IMR-90 (cell line): ENCODE measurements at regions not wholly inside any gene's neighbourhood (a gene's known extent, or its start where the extent isn't known, plus 50 kb on each side); places are given as distances from the start of the nearest gene placed in this dataset.

Experiments
- CTCF ChIP-seq: conservative IDR thresholded peaks from 2 replicates; pipeline ENCODE4 v1.5.1; 2012; ENCODE audit warnings: mild to moderate bottlenecking, low read depth, low read length, improper control_type of control experiment
- ELK1 ChIP-seq: fragments of 150-350 bp; IDR thresholded peaks from 2 replicates; pipeline ENCODE4 v1.6.1; 2016; ENCODE audit warnings: low read depth, mild to moderate bottlenecking, low read length, moderate library complexity, borderline replicate concordance
- FOS ChIP-seq: fragments of 150-350 bp; IDR thresholded peaks from 2 replicates; pipeline ENCODE4 v1.6.1; 2016; ENCODE audit warnings: low read depth, low read length
- MXI1 ChIP-seq: IDR thresholded peaks from 2 replicates; pipeline ENCODE4 v1.6.1; 2012; ENCODE audit warnings: low read depth, mild to moderate bottlenecking, low read length, moderate library complexity, borderline replicate concordance
- NFE2L2 ChIP-seq: fragments of 150-350 bp; IDR thresholded peaks from 2 replicates; pipeline ENCODE4 v1.6.1; 2016; ENCODE audit warnings: low read depth, mild to moderate bottlenecking, low read length
- POLR2A ChIP-seq: IDR thresholded peaks from 2 replicates; pipeline ENCODE4 v1.6.1; 2012; ENCODE audit warnings: mild to moderate bottlenecking, low read depth, low read length
- RAD21 ChIP-seq: IDR thresholded peaks from 2 replicates; pipeline ENCODE4 v1.6.1; 2012; ENCODE audit warnings: low read length, improper control_type of control experiment
- RCOR1 ChIP-seq: IDR thresholded peaks from 2 replicates; pipeline ENCODE4 v1.6.1; 2012; ENCODE audit warnings: mild to moderate bottlenecking, low read length, improper control_type of control experiment; ENCODE audit not compliant: insufficient replicate concordance
- SMC3 ChIP-seq: fragments of 150-350 bp; IDR thresholded peaks from 2 replicates; pipeline ENCODE4 v1.6.1; 2016; ENCODE audit warnings: low read depth, mild to moderate bottlenecking, antibody characterized with exemption, low read length, moderate library complexity
- USF2 ChIP-seq: fragments of 150-350 bp; IDR thresholded peaks from 2 replicates; pipeline ENCODE4 v1.6.1; 2017; ENCODE audit warnings: mild to moderate bottlenecking, antibody characterized with exemption, low read length, low read depth

GRCh38 chr2:192500550-192501200, 305.9 kb upstream of the TMEFF2 start:
- TF ChIP-seq MXI1 (no peak), CTCF (no peak), FOS (peak; percentile 24; the same call in 1 of the 2 replicates), NFE2L2 (no peak), ELK1 (no peak), POLR2A (no peak), SMC3 (no peak), RCOR1 (no peak), RAD21 (no peak), USF2 (no peak)
